ENCODE measurements at regions not wholly inside any gene's neighbourhood (a gene's known extent, or its start where the extent isn't known, plus 50 kb on each side); places are given as distances from the start of the nearest gene placed in this dataset.

DNA sequence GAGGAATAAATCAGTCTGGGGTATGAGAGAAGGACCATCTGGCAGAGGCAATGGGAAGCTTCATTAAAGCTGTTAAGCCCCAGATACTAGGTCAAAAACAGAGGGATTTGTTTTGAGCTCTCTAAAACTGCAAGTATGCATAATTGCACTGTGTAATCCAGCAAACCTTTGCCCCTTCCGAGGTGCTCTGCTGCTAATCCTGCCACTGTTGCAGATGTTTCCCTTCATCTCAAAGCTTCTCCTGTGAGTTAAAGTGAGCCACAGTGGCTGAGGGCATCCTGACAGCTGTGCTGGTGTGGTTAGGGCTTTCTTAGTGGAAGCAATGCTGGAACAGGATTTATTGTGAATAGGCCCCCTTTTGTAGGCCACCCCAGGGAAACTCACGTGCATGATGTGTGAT is 160.3 kb upstream of the TRPC7 start:
- TF ChIP-seq, protein P1, sequence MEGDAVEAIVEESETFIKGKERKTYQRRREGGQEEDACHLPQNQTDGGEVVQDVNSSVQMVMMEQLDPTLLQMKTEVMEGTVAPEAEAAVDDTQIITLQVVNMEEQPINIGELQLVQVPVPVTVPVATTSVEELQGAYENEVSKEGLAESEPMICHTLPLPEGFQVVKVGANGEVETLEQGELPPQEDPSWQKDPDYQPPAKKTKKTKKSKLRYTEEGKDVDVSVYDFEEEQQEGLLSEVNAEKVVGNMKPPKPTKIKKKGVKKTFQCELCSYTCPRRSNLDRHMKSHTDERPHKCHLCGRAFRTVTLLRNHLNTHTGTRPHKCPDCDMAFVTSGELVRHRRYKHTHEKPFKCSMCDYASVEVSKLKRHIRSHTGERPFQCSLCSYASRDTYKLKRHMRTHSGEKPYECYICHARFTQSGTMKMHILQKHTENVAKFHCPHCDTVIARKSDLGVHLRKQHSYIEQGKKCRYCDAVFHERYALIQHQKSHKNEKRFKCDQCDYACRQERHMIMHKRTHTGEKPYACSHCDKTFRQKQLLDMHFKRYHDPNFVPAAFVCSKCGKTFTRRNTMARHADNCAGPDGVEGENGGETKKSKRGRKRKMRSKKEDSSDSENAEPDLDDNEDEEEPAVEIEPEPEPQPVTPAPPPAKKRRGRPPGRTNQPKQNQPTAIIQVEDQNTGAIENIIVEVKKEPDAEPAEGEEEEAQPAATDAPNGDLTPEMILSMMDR (IDR thresholded peaks at IDR 0.05): no peak
- no peak for TF ChIP-seq POLR2A (IDR thresholded peaks at IDR 0.05)

Data from Peyer's patch (tissue), 4 donors.